ENCODE measurements at regions not wholly inside any gene's neighbourhood (a gene's known extent, or its start where the extent isn't known, plus 50 kb on each side); places are given as distances from the start of the nearest gene placed in this dataset.

DNA sequence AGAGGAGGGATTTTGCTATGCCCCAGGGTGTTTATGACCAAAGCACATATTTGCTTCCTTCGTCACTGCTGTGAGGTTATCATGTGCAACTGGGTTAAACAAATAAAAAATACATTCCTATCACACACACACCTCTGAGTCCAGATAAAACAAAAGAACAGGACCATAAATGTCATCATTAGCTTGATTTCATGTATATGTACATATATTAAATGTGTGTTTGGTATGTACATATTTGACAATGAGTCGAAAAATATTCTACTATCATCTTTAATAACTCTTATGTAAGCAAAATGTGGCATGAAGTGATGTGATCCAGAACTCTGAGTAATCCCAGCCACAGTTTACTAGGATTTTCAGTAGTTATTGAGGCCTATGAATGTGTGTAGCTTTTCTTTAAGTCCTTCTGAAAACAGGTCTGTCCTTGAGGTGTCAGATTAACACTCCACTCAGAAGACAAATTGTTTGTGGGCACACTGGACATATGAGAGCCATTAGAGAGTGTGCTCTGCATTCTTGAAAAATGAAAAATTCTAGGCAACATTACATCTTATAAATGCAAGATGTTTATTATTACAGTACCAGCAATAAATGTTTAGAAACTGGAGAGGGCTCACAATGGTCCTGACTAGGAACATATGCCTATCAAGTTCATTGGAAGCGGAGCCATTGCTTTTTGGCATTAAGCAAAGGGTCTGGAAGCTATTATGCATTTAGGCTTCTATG lies 335.1 kb upstream of the SEMA3A start (continued):
- TF ChIP-seq JUN (IDR thresholded peaks at IDR 0.05), result peak; percentile 85 to 86; a peak in 4 of 5 replicates
- TF ChIP-seq POLR2AphosphoS2 (conservative IDR thresholded peaks at IDR 0.05; ENCODE audit: low read length), result no peak
- no peak for TF ChIP-seq MYC (IDR thresholded peaks at IDR 0.05; ENCODE audit: borderline replicate concordance, low read length)
- no peak for TF ChIP-seq CHD2 (IDR thresholded peaks at IDR 0.05; ENCODE audit: low read length, partially characterized antibody)
- TF ChIP-seq, protein P1, sequence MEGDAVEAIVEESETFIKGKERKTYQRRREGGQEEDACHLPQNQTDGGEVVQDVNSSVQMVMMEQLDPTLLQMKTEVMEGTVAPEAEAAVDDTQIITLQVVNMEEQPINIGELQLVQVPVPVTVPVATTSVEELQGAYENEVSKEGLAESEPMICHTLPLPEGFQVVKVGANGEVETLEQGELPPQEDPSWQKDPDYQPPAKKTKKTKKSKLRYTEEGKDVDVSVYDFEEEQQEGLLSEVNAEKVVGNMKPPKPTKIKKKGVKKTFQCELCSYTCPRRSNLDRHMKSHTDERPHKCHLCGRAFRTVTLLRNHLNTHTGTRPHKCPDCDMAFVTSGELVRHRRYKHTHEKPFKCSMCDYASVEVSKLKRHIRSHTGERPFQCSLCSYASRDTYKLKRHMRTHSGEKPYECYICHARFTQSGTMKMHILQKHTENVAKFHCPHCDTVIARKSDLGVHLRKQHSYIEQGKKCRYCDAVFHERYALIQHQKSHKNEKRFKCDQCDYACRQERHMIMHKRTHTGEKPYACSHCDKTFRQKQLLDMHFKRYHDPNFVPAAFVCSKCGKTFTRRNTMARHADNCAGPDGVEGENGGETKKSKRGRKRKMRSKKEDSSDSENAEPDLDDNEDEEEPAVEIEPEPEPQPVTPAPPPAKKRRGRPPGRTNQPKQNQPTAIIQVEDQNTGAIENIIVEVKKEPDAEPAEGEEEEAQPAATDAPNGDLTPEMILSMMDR (IDR thresholded peaks at IDR 0.05), result no peak
- TF ChIP-seq, protein P2, sequence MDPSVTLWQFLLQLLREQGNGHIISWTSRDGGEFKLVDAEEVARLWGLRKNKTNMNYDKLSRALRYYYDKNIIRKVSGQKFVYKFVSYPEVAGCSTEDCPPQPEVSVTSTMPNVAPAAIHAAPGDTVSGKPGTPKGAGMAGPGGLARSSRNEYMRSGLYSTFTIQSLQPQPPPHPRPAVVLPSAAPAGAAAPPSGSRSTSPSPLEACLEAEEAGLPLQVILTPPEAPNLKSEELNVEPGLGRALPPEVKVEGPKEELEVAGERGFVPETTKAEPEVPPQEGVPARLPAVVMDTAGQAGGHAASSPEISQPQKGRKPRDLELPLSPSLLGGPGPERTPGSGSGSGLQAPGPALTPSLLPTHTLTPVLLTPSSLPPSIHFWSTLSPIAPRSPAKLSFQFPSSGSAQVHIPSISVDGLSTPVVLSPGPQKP (IDR thresholded peaks at IDR 0.05; ENCODE audit: low read depth, low read length), result no peak
- no peak for TF ChIP-seq KDM1A (IDR thresholded peaks at IDR 0.05; ENCODE audit: low read depth)
- TF ChIP-seq FOSL2 (IDR thresholded peaks at IDR 0.05), result peak; percentile 41; the same call in 1 of the 2 replicates
- TF ChIP-seq FOSL2 (CRISPR knock-in tag; IDR thresholded peaks at IDR 0.05), result peak; percentile 96
- TF ChIP-seq, protein P3, sequence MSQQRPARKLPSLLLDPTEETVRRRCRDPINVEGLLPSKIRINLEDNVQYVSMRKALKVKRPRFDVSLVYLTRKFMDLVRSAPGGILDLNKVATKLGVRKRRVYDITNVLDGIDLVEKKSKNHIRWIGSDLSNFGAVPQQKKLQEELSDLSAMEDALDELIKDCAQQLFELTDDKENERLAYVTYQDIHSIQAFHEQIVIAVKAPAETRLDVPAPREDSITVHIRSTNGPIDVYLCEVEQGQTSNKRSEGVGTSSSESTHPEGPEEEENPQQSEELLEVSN (IDR thresholded peaks at IDR 0.05; ENCODE audit: borderline replicate concordance, low read depth), result no peak
- no peak for TF ChIP-seq POLR2A (IDR thresholded peaks at IDR 0.05; ENCODE audit: low read length)
- no peak for TF ChIP-seq FOSB (CRISPR knock-in tag; IDR thresholded peaks at IDR 0.05)
- no peak for TF ChIP-seq CBX2 (IDR thresholded peaks at IDR 0.05; ENCODE audit: borderline replicate concordance, low read depth)
- TF ChIP-seq, protein P4, sequence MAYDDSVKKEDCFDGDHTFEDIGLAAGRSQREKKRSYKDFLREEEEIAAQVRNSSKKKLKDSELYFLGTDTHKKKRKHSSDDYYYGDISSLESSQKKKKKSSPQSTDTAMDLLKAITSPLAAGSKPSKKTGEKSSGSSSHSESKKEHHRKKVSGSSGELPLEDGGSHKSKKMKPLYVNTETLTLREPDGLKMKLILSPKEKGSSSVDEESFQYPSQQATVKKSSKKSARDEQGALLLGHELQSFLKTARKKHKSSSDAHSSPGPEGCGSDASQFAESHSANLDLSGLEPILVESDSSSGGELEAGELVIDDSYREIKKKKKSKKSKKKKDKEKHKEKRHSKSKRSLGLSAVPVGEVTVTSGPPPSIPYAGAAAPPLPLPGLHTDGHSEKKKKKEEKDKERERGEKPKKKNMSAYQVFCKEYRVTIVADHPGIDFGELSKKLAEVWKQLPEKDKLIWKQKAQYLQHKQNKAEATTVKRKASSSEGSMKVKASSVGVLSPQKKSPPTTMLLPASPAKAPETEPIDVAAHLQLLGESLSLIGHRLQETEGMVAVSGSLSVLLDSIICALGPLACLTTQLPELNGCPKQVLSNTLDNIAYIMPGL (CRISPR knock-in tag; IDR thresholded peaks at IDR 0.05; ENCODE audit: borderline replicate concordance), result no peak; the same call in 1 of the 2 replicates
- TF ChIP-seq HEYL (CRISPR knock-in tag; IDR thresholded peaks at IDR 0.05), result no peak
- TF ChIP-seq HOXB13 (CRISPR knock-in tag; IDR thresholded peaks at IDR 0.05; ENCODE audit: low read depth), result peak; percentile 66; the same call in 1 of the 2 replicates
- no peak for TF ChIP-seq TP53 (CRISPR knock-in tag; IDR thresholded peaks at IDR 0.05)
- no peak for TF ChIP-seq TFCP2L1 (CRISPR knock-in tag; IDR thresholded peaks at IDR 0.05)
- TF ChIP-seq KDM5A (IDR thresholded peaks at IDR 0.05), result no peak
- TF ChIP-seq EHF (CRISPR knock-in tag; IDR thresholded peaks at IDR 0.05), result no peak
- TF ChIP-seq, protein P5, sequence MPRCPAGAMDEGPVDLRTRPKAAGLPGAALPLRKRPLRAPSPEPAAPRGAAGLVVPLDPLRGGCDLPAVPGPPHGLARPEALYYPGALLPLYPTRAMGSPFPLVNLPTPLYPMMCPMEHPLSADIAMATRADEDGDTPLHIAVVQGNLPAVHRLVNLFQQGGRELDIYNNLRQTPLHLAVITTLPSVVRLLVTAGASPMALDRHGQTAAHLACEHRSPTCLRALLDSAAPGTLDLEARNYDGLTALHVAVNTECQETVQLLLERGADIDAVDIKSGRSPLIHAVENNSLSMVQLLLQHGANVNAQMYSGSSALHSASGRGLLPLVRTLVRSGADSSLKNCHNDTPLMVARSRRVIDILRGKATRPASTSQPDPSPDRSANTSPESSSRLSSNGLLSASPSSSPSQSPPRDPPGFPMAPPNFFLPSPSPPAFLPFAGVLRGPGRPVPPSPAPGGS (IDR thresholded peaks at IDR 0.05), result peak; percentile 94
